GM12873 (cell line): ENCODE measurements at regions not wholly inside any gene's neighbourhood (a gene's known extent, or its start where the extent isn't known, plus 50 kb on each side); places are given as distances from the start of the nearest gene placed in this dataset.
A peak's percentile ranks its signal among the peaks of the same experiment; 100 is the strongest.

Experiments
- CTCF ChIP-seq: IDR thresholded peaks from 2 replicates; pipeline ENCODE4 v1.5.1; 2012; ENCODE audit warnings: low read depth, mild to moderate bottlenecking, moderate library complexity, low read length, control low read depth; ENCODE audit not compliant: insufficient read depth; ENCODE audit errors: missing control alignments

DNA sequence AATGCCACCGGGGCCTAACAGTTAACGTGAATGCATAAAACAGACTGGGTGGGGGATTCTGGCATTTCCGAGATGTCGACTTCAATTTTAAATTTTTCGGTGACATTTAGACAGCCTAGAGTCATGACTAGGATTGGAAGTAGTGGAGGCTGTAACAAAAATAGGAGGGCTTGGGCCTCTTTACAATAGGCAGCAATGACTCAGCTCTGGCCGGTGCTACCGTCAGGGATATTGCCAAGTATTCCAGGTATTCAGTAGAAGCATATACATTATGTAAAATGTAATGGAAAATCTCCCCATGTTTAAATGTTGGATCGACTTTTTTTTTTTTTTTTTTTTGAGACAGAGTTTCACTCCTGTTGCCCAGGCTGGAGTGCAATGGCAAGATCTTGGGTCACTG, 136.2 kb upstream of the STMND1 start:
- TF ChIP-seq CTCF = no peak

DNA sequence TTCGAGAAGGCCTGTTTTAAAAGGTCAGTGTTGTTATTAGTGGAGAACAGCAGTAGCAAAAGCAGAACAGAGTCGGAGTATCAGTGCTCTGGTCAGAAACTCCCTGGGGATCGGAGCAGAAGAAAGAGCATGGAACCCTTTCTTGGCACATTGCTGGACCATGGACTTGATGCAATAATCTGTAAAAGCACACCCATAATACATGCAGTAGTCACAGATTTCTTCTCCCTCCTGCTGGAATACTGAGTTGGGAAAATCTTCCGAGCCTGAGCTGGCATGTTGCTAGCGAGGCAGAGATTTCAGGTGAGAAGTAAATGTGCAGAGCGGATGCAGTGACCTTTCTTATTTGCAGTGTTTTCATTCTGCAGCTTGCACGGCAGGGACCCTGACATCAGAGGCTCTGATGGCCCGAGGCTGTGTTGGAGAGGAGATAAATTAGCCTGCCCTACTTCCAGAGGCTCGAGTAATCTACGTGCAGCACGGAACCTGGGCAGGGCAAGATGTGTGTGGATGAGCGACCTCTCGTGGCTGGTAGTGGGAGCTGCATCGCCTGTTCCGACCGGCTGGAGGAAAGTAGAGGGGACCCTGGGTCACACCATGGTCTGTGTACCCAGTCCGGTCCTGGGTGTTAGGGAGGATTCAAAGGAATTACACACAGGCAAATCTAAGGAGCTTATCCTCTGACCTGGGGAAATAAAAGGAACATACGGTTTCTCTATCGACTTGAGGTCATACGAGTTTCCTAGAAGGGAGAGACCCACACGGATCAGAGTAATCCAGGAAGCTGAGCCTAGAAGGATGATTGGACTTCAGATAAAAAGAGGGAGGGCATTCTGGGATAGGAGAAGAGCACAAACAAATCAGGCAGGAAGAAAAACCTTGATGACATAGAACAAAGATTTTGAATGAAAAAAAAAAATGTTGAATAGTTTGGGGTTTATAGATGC, 137.0 kb upstream of the STMND1 start:
- peak; percentile 96 for TF ChIP-seq CTCF

DNA sequence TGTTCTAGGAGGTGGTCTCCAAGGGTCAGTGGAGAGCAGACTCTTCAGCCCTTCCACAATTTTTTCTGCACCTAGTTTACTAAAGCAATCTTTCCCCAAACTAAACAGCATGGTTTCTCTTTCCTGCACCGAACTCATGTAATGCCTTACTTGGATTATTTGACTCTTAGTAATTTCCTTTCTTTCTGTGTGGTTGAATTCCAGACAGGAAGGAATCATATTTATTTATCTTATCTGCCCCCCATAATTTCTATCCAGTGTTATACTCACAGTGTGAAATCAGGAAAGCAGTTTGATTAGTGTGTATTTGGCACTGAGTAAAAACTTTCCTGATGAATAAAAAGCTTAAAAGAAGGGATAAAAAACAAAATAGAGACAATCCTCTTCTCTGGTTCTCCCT, 140.3 kb upstream of the STMND1 start:
- TF ChIP-seq CTCF = no peak

DNA sequence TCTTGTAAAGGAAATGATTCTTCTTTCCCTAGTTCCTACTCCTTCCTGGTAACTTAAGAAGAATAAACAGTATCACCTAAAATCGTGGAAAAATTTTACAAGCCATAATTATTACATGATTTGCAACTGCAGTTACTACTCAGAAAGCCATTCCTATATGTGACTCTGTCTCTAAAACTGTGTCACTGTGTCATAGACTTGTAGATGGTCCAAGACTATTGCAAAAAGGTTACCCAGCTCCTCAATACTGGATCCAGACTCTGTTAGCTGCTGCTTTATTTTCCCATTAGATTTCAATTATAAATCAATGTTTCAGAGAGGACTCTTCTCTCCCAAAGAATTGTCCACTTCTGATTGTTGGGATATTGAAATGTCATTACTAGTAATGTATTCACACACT, 142.1 kb upstream of the STMND1 start:
- no peak for TF ChIP-seq CTCF

DNA sequence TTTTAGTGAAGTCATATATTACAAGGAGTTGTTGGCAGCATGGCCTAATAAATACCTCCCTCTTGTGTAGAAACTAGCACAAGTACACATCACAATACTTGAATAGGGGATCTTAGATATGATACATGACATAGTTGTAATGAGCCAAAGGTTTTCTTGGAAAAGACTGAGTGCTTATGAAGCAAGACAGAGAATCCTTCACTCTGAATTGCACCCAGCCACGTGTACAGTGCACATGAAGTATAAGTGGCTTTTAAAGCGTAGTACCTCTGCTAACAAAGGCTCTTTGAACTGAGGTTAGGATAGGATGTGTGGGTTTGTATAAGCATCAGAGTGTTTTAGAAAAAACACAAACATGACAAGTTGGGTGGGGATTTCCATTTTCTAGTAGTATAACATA, 145.5 kb upstream of the STMND1 start:
- TF ChIP-seq CTCF = no peak

GRCh38 chr6:16955899-16956298, 146.0 kb upstream of the STMND1 start:
- TF ChIP-seq CTCF = no peak

GRCh38 chr6:16953905-16954304, 147.9 kb upstream of the STMND1 start:
- TF ChIP-seq CTCF = no peak
